Stomach (tissue), 4 donors: ENCODE measurements at regions not wholly inside any gene's neighbourhood (a gene's known extent, or its start where the extent isn't known, plus 50 kb on each side); places are given as distances from the start of the nearest gene placed in this dataset.

Experiments
- POLR2A ChIP-seq, 4 donors: fragments of 450-650 bp; IDR thresholded peaks; one replicate each; pipeline ENCODE4 v1.6.1; 2016; ENCODE audit warnings: antibody characterized with exemption in 4 of 4, control low read depth in 2 of 4, mild to moderate bottlenecking in 1 of 4, moderate library complexity in 1 of 4
- POLR2AphosphoS5 ChIP-seq, 3 donors: sonication (generic); formaldehyde crosslinking; IDR thresholded peaks; one replicate each; pipeline ENCODE4 v1.6.1; 2016; ENCODE audit warnings: antibody characterized with exemption in 3 of 3
- TF ChIP-seq, protein P1 (sequence below), 7 experiments: fragments of 450-650 bp in 4 of 7; fragments of 200-600 bp in 3 of 7; sonication (generic) in 3 of 7; IDR thresholded peaks; one replicate each; pipeline ENCODE4 v1.5.1; 2016 to 2019; ENCODE audit warnings: antibody characterized with exemption in 7 of 7, control low read depth in 2 of 7, mild to moderate bottlenecking in 1 of 7

DNA sequence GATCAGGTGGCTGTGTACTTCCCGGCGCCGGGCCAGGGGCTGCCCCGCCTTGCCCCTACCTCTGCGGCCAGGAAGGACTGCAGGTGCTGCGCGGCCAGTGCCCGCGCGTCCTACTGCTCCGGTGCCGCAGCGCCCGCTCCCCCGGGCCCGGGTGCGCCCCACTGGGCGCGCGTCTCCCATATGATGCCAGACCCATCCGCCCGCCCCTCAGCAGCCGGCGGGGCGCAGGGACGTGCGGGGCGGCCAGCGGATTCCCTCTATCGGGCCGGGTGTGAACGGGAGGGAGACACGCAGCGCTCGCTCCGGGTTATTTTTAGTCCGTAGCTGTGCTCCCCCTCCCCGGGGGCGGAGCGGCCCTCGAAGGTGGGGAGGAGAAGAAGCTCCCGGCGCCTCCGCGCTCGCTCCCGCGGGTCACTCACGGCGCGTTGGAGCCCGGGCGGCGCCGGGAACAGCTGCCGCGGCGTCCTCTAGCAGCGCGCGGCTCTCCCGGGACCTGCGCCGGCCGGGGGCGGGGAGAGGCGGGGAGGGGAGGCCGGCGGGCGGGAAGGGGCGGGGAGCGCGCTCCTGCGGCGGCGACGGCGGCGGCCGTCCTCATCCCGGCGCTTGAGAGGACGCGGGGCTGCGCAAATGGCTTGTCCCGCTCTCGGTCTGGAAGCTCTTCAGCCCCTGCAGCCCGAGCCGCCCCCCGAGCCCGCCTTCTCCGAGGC lies 103.6 kb downstream of the UCHL1 start:
- TF ChIP-seq, protein P1, sequence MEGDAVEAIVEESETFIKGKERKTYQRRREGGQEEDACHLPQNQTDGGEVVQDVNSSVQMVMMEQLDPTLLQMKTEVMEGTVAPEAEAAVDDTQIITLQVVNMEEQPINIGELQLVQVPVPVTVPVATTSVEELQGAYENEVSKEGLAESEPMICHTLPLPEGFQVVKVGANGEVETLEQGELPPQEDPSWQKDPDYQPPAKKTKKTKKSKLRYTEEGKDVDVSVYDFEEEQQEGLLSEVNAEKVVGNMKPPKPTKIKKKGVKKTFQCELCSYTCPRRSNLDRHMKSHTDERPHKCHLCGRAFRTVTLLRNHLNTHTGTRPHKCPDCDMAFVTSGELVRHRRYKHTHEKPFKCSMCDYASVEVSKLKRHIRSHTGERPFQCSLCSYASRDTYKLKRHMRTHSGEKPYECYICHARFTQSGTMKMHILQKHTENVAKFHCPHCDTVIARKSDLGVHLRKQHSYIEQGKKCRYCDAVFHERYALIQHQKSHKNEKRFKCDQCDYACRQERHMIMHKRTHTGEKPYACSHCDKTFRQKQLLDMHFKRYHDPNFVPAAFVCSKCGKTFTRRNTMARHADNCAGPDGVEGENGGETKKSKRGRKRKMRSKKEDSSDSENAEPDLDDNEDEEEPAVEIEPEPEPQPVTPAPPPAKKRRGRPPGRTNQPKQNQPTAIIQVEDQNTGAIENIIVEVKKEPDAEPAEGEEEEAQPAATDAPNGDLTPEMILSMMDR (IDR thresholded peaks at IDR 0.05) = no peak
- no peak for TF ChIP-seq POLR2A (IDR thresholded peaks at IDR 0.05)
- TF ChIP-seq POLR2AphosphoS5 (IDR thresholded peaks at IDR 0.05) = peak in 2 of 3 donors; percentile 9 to 29
